DND-41 (cell line): ENCODE measurements at regions not wholly inside any gene's neighbourhood (a gene's known extent, or its start where the extent isn't known, plus 50 kb on each side); places are given as distances from the start of the nearest gene placed in this dataset.

Source experiments
- ATAC-seq: fragments of 200-7000 bp; cut with Tn5 transposase; 3 replicates; pipeline ENCODE4 v1.9.1; 2021; ENCODE audit warnings: low read depth; ENCODE audit not compliant: insufficient read depth
- DNase-seq: peaks from one replicate; pipeline ENCODE4 v3.0.0-alpha.2; 2020
- H2AFZ ChIP-seq: 2 replicates; pipeline ENCODE4 v1.6.0; 2012; ENCODE audit warnings: low read depth, low read length
- H3K27ac ChIP-seq: 2 replicates; pipeline ENCODE4 v1.5.1; 2012; ENCODE audit warnings: low read length, inconsistent platforms
- H3K27me3 ChIP-seq: fragments of 200-600 bp; sonication (generic); 2 replicates; pipeline ENCODE4 v1.6.0; 2012; ENCODE audit warnings: low read length, mild to moderate bottlenecking, inconsistent platforms; ENCODE audit not compliant: insufficient read depth, poor library complexity
- H3K36me3 ChIP-seq: 2 replicates; pipeline ENCODE4 v1.5.1; 2012; ENCODE audit warnings: low read length, inconsistent platforms; ENCODE audit not compliant: insufficient read depth
- H3K4me1 ChIP-seq: 2 replicates; pipeline ENCODE4 v1.5.1; 2012; ENCODE audit warnings: mild to moderate bottlenecking, low read length; ENCODE audit not compliant: insufficient read depth
- H3K4me2 ChIP-seq: 2 replicates; pipeline ENCODE4 v1.6.0; 2012; ENCODE audit warnings: mild to moderate bottlenecking, moderate library complexity, low read length, inconsistent platforms; ENCODE audit not compliant: insufficient read depth
- H3K4me3 ChIP-seq, 2 experiments: fragments of 200-600 bp in 1 of 2; shearing (Covaris generic) in 1 of 2; 2 replicates each; pipeline ENCODE4 v1.5.1; 2012 to 2016; ENCODE audit warnings: inconsistent platforms in 2 of 2, low read length in 2 of 2, mild to moderate bottlenecking in 2 of 2, low read depth in 1 of 2, moderate library complexity in 1 of 2
- H3K79me2 ChIP-seq: 2 replicates; pipeline ENCODE4 v1.6.0; 2012; ENCODE audit warnings: low read length, inconsistent platforms; ENCODE audit not compliant: insufficient read depth
- H3K9ac ChIP-seq: 2 replicates; pipeline ENCODE4 v1.6.0; 2012; ENCODE audit warnings: low read depth, mild to moderate bottlenecking, inconsistent platforms, low read length, moderate library complexity
- H3K9me3 ChIP-seq: 2 replicates; pipeline ENCODE4 v1.5.1; 2012; ENCODE audit warnings: low read length, moderate library complexity, mild to moderate bottlenecking, inconsistent platforms; ENCODE audit not compliant: insufficient read depth, severe bottlenecking
- H4K20me1 ChIP-seq: 2 replicates; pipeline ENCODE4 v1.6.0; 2012; ENCODE audit warnings: low read length; ENCODE audit not compliant: insufficient read depth
- EZH2 ChIP-seq: IDR thresholded peaks from 3 replicates; pipeline ENCODE4 v1.6.1; 2012; ENCODE audit warnings: borderline replicate concordance, low read depth, mild to moderate bottlenecking, moderate library complexity, low read length, inconsistent platforms; ENCODE audit not compliant: severe bottlenecking
- TF ChIP-seq, protein P1 (sequence below): IDR thresholded peaks from 2 replicates; pipeline ENCODE4 v1.5.1; 2012; ENCODE audit warnings: borderline replicate concordance, low read length, moderate library complexity, mild to moderate bottlenecking; ENCODE audit not compliant: poor library complexity, severe bottlenecking; ENCODE audit errors: extremely low read depth

DNA sequence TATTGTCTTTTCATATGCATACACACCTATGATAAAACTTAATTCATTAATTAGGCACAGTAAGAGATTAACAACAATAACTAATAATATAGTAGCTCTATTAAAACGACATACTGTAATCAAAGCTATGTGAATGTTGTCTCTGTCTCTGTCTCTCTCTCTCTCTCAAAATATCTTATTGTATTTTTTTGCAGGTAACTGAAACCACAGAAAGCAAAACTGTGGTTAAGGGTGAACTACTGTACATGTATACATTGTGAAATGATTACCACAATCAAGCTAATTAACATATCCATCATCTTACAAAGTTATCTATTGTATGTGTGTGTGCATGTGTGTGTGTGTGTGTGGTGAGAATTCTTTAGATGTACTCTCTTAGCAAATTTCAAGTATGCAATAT, 242.0 kb upstream of the RSPO3 start:
- no peak overlapping the region for H3K27ac ChIP-seq
- no peaks in the 10 kb centered on the region for H3K36me3 ChIP-seq
- H2AFZ ChIP-seq: no peak overlapping the region
- H3K27me3 ChIP-seq: no peaks in the 10 kb centered on the region
- ATAC-seq (no peak), DNase-seq (no peak)
- H3K79me2 ChIP-seq: no peaks in the 10 kb centered on the region
- H3K9ac ChIP-seq: no peak overlapping the region
- H4K20me1 ChIP-seq: no peaks in the 10 kb centered on the region
- no peak overlapping the region for H3K4me3 ChIP-seq
- no peak for TF ChIP-seq EZH2
- TF ChIP-seq, protein P1, sequence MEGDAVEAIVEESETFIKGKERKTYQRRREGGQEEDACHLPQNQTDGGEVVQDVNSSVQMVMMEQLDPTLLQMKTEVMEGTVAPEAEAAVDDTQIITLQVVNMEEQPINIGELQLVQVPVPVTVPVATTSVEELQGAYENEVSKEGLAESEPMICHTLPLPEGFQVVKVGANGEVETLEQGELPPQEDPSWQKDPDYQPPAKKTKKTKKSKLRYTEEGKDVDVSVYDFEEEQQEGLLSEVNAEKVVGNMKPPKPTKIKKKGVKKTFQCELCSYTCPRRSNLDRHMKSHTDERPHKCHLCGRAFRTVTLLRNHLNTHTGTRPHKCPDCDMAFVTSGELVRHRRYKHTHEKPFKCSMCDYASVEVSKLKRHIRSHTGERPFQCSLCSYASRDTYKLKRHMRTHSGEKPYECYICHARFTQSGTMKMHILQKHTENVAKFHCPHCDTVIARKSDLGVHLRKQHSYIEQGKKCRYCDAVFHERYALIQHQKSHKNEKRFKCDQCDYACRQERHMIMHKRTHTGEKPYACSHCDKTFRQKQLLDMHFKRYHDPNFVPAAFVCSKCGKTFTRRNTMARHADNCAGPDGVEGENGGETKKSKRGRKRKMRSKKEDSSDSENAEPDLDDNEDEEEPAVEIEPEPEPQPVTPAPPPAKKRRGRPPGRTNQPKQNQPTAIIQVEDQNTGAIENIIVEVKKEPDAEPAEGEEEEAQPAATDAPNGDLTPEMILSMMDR: no peak
- no peaks in the 10 kb centered on the region for H3K4me1 ChIP-seq
- H3K4me2 ChIP-seq: no peak overlapping the region
- no peaks in the 10 kb centered on the region for H3K9me3 ChIP-seq

DNA sequence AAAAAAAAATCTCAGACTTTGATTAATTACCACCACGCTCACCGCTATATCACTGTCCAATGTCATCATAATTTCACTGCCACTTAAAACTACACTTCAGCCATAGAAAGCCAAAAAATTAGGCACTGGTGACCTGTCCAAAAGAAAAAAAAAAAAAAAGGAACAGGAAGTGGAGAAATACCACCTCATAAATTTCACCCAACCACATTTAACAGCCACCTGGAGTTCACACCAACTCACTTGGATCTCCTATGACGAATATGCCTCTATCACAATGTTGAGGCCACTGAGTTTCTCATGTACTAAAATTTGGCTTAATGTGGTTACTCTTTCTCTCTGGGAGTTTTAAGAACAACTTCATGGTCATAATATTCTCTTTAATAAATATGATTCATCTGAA, 237.5 kb upstream of the RSPO3 start:
- Histone ChIP-seq H4K20me1 (no peaks in the 10 kb centered on the region), H3K36me3 (no peaks in the 10 kb centered on the region), H3K27ac (no peak overlapping the region), H2AFZ (no peak overlapping the region), H3K9ac (no peak overlapping the region), H3K4me3 (no peak overlapping the region), H3K4me2 (no peak overlapping the region), H3K4me1 (no peaks in the 10 kb centered on the region), H3K79me2 (no peaks in the 10 kb centered on the region), H3K9me3 (no peaks in the 10 kb centered on the region), H3K27me3 (no peaks in the 10 kb centered on the region)
- TF ChIP-seq, protein P1: no peak
- TF ChIP-seq EZH2: no peak
- ATAC-seq (no peak), DNase-seq (no peak)

DNA sequence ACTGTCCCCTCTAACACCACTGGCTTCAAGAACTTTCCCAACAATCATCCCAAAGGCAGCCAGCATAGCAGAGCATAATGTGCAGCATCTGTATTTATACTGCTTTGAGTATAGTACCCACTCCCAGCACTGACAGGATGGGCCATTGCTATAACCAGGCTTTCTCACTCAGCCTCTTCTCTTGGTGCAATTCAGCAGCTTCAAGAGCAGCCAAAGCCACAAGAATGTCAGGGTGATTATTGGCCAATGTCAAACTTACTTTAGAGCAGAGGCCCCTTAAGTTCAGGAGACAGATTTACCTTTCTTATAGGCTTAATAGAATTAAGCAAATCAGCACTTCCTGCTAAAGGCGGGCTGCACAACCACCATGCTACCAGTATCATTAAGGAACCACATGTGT, 232.4 kb upstream of the RSPO3 start:
- no peak for DNase-seq
- TF ChIP-seq EZH2: no peak
- TF ChIP-seq, protein P1: no peak
- Histone ChIP-seq H3K9me3 (no peaks in the 10 kb centered on the region), H3K4me1 (no peaks in the 10 kb centered on the region), H4K20me1 (no peaks in the 10 kb centered on the region), H3K27ac (no peak overlapping the region), H3K79me2 (no peaks in the 10 kb centered on the region), H2AFZ (no peak overlapping the region), H3K36me3 (no peaks in the 10 kb centered on the region), H3K27me3 (no peaks in the 10 kb centered on the region), H3K4me3 (no peak overlapping the region), H3K9ac (no peak overlapping the region), H3K4me2 (no peak overlapping the region)
- ATAC-seq: no peak
